HG03571 (cell line): ENCODE measurements at regions not wholly inside any gene's neighbourhood (a gene's known extent, or its start where the extent isn't known, plus 50 kb on each side); places are given as distances from the start of the nearest gene placed in this dataset.
"Not testable (repeated sequence)": the region's sequence is repeated elsewhere in the genome, so short reads cannot be mapped to it uniquely, and the experiment has no call there.

Experiments
- ATAC-seq: cut with Tn5 transposase; IDR thresholded peaks from one replicate; pipeline ENCODE4 v1.9.1; 2021; ENCODE audit not compliant: unreplicated experiment

- ATAC-seq = no peak
Observed at GRCh38 chr10:121262774-121263430, 335.3 kb downstream of the FGFR2 start.

- ATAC-seq = no peak
Observed at GRCh38 chr10:121263431-121263783, 334.8 kb downstream of the FGFR2 start.

- ATAC-seq = no peak
Observed at GRCh38 chr10:121265360-121266123, 332.7 kb downstream of the FGFR2 start.

GRCh38 chr10:121266370-121266769, 331.9 kb downstream of the FGFR2 start:
- no peak for ATAC-seq

GRCh38 chr10:121267236-121268003, 330.8 kb downstream of the FGFR2 start:
- no peak for ATAC-seq

- ATAC-seq = no peak
Observed at GRCh38 chr10:121268363-121268762, 329.9 kb downstream of the FGFR2 start.

- ATAC-seq = no peak
Observed at GRCh38 chr10:121268863-121269432, 329.3 kb downstream of the FGFR2 start.

GRCh38 chr10:121270906-121271305, 327.3 kb downstream of the FGFR2 start:
- ATAC-seq = no peak

GRCh38 chr10:121276046-121276445, 322.2 kb downstream of the FGFR2 start:
- no peak for ATAC-seq

GRCh38 chr10:121276822-121277221, 321.4 kb downstream of the FGFR2 start:
- no peak for ATAC-seq

GRCh38 chr10:121278386-121278785, 319.9 kb downstream of the FGFR2 start:
- not testable (repeated sequence) for ATAC-seq

GRCh38 chr10:121281576-121281975, 316.7 kb downstream of the FGFR2 start:
- ATAC-seq = no peak

- no peak for ATAC-seq
Observed at GRCh38 chr10:121282264-121282663, 316.0 kb downstream of the FGFR2 start.

- no peak for ATAC-seq
Observed at GRCh38 chr10:121282797-121283515, 315.3 kb downstream of the FGFR2 start.

GRCh38 chr10:121284936-121285335, 313.3 kb downstream of the FGFR2 start:
- ATAC-seq = no peak

GRCh38 chr10:121285406-121286196, 312.6 kb downstream of the FGFR2 start:
- no peak for ATAC-seq

- no peak for ATAC-seq
Observed at GRCh38 chr10:121288011-121288410, 310.2 kb downstream of the FGFR2 start.

- ATAC-seq = no peak
Observed at GRCh38 chr10:121288864-121289661, 309.2 kb downstream of the FGFR2 start.

GRCh38 chr10:121289800-121290199, 308.4 kb downstream of the FGFR2 start:
- no peak for ATAC-seq
